NCI-H1417 (cell line): ENCODE measurements at regions not wholly inside any gene's neighbourhood (a gene's known extent, or its start where the extent isn't known, plus 50 kb on each side); places are given as distances from the start of the nearest gene placed in this dataset.
A peak's percentile ranks its signal among the peaks of the same experiment; 100 is the strongest.

Experiments used
- DNase-seq, 3 experiments: peaks; one replicate each; lab custom pipeline; 2025; lab: John Stamatoyannopoulos, UW

DNA sequence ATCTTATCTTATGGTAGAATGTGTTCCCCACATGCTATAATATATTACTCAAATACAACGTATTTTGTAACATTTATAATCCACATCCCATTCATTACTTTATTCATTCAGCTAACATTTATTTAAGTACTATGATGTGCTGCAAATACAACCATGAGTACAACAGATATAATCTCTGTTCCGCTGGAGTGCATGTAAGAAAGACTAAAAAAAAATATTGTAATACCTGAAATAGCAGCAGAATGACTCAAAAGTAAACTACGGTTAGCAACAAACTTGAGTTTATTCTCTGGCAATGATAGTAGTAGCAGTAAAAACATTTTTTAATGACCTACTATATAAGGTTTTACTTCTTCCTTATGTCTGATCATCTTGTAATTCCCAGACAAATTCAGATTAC, 1776.3 kb downstream of the STIM2 start:
- no peak for DNase-seq

DNA sequence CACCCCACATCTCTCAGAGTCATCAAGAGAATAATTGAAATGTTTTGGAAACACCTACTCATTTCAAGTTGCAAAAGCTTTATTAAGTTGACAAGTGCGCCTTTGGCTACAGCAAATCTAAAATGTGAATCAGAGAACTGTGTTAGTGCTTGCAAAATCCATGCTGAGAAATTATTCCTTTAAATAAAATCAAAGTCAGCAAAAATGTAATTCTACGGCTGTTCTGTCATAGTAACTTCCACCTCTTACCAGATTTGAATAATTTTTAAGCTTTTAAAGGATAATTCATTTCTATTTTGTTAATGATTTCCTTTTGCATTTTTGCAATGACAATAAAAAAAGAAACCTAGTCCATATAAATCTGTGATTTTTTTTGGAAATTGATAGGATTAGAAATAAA, 1779.1 kb downstream of the STIM2 start:
- DNase-seq, result no peak

DNA sequence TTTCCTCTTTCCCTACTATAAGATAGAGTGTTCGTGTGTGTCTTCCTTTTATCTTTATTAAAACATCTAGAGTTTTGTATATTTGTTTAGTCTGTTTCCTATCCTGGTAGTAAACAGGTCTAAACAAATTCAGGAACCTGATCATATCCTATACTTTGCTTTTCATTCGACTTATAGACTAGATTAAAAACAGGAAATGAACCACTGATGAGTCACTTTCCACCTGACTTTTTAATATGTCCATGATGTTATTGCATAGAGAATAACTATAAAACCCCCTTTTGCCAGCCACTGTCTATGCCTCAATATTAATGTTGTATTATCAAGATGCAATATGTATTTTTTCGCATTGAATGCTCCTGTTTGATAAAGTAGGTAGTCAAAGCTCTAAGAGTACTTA, 1794.0 kb downstream of the STIM2 start:
- no peak for DNase-seq

DNA sequence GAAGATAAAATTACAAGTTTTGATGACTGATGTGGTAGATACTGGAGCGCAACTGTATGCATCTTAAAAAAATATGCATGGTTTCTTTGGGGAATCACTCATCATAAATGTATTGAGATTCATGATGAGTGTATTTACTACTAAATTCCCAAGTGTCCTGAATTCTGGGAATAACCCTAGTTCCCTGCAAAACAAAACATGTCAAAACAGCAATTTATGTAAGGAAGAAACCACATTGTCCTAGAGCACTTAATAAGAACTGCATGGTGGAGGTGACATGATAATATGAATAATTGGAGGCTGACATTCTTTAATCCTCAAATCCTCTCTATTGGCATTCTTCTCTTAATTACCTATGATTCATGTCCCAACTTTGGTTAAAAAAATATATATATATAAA, 1804.7 kb downstream of the STIM2 start:
- DNase-seq, result no peak

DNA sequence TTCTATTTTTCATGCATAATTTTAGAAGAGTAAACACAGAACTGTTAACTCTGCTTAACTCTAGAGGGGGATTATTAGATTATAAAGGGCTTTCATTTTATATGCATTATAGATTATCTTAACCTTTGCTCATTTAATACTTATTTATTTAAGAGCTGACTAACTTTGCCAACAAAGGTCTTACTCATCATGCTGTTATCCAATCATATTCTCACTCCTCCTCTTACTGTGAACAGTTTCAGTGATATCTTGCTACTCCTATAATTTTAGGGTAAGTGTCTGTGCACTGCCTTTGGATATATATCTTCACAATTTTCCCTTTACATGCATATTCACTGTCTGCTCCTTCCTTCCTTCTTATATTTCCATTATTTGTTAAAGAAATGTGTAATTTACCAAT, 1814.9 kb downstream of the STIM2 start:
- DNase-seq, result no peak

DNA sequence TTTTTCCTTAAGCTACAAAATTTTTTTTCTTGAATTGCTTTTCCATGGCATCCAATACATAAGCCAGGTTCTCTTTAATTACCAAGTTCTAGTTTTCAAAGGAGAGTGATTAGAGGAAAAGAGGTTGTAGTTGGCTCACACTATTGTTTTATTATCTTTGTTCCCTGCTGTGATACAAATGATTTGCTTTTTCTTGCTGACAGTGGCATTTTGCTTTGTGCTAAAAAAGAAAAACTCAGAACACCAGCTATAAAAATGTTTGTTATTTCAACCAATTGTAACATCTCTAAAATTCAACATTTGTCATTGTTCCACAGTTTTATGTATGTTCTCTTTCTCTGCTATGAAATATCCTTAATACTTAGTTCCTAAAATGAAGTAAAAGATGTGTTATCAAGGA, 1817.2 kb downstream of the STIM2 start:
- DNase-seq, result peak in 1 of 3 experiments; percentile 21

DNA sequence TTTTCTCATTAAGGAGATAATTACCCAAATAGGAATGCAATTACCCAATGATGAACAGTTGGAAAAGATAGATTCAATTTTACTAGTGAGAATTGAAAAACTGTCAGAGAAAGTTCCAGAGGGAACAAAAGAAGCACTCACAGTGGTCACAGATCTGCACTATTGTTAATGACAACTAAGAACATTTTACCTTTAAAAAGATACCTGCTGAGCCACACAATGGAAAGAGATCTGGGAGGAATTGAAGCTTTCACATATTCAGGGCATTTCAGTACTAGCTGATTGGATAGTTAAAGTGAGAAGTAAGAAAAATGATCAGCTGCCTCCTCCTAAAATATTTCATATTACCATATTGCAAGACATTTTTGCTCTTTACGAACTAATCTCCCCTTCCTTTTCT, 1822.2 kb downstream of the STIM2 start:
- peak in 1 of 3 experiments; percentile 28 for DNase-seq

DNA sequence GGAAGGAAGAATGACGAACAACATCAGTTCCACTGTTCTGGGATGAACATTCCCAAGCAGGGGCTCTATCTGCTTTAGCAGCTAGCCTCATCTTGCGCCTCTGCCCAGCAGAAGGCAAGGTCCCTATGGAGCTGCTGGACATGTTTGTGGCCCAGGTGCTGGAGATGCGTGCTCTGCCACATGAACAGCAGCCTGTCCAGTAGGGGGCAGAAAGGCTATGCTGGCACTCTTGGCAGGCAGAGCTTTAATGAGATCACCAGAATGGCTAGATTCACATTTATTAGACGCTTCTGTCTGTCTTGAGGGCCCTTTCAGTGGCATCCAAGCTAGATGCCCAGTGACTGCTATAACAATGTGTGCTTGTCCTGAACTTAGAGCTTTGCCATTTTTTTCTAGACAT, 1826.0 kb downstream of the STIM2 start:
- DNase-seq, result peak; percentile 11 to 54 (median 18)

DNA sequence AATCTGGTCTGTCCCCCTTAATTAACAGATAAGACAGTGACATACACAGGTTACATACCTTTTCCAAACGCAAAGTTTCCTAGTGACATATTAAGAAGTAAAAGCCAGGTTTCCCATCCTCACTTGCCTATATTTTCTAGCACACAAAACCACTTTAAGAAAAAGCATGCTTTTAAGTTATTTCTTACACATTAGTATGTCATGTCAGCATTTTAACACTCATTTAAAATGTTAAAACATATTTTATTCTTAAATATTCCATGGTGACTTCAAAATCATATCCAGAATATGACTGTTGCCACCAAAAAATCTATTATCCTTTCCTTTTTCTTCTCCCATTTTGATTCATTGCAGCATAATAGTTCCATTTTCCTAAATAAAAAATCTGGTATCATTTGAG, 1830.2 kb downstream of the STIM2 start:
- no peak for DNase-seq

DNA sequence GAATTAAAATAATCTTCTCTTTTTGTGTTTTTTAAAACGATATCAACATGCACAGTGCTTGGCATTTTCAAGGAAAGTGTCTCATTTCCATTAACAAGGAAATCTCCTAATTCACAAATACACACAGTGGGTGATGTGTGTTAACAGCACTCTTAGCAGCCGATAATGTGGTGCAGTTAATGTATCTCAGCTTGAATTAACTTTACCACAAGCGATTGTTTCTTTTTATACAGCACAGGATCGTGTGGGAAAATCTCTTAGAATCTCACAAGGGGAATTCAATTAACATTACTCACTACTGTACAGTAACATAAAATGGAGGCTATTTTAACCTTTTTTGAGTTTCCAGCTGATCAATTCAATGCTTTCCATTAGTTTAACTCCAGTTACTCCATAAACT, 1841.9 kb downstream of the STIM2 start:
- peak in 1 of 3 experiments; percentile 8 for DNase-seq

DNA sequence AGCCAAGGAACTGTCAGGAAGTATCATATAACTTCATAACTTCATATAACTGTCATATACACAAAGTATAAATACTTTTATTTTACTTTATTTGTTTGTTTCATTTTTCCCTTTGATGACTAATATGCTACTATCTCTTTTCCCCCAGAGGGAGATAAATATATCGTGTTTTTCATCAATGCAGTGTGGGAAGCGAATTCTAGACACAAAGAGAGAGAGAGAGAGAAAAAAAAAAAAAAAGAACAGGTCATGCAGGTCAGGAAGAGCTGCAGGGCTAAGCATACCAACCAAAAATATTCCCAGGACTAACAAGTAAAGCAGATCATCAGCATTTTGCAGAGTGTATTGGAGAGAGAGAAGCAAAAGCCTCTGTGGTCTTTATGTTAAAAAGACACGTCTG, 1849.2 kb downstream of the STIM2 start:
- DNase-seq, result no peak

DNA sequence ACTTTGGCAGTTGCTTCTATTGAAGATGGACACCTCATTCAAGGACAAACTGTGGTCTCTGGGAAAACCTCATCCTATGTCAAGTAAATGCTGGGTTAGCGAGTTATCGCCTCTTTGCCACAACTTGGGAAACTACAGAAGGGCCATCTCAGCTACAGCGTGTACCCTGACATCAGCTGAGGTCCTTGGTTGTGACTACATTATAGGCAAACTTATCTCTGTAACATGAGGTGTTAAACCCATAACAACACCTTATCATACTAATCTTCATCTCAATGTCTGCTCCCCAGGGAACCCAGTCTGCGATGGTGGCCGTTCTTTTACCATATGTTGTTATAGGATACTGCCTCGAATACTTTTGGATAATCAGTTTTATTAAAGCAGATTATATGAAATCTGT, 1862.7 kb downstream of the STIM2 start:
- DNase-seq, result no peak

DNA sequence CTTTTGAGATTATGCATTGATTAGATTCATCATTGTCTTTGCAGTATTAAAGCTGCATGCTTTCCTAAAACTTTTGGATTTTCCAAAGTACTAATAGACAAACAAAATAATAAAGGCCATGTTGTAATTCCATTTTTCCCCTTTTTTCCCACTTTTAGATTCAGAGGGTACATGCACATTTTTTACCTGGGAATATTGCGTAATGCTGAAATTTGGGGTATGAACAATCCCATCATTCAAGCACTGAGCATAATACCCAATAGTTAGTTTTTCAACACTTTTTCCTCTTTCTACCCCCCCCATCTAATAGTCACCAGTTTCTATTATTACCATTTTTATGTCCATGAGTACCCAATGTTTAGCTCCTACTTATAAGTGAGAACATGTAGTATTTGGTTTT, 1863.6 kb downstream of the STIM2 start:
- no peak for DNase-seq

DNA sequence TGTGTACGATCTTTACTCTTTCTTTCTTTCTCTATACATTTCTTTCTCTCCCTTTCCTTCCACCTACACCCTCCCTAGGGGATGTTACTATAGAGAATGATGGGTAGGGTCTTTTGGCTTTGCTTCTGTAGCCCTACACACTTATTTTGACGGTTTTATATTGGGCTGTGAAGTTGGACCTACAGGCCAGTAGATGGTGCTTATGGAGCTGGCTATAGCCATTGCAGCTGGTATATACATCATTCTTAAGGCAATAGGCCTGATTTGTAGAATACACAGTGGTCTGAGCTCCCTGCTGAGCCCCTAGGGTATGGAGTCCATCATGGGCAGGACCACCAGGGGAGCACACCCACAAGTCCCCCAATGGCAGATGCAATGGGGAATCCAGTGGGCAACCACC, 1869.7 kb downstream of the STIM2 start:
- DNase-seq, result no peak

DNA sequence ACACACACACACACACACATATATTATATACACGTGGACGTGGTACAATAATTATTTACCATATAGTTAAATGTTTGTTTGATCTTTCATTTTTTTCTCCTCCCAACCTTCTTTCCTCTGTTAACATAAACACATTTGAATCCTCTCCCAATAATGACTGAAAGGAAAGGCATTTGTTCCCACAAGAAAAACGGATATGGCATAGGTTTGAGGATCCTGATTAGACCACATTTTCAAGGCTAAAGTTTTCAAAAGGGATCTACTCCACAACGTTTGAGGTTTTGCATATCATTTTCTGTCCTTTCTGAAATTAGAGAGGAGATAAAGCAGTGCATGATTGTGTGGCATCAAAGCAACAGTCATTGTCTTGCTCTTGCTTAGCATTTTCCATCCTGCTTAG, 1883.4 kb downstream of the STIM2 start:
- DNase-seq, result no peak

DNA sequence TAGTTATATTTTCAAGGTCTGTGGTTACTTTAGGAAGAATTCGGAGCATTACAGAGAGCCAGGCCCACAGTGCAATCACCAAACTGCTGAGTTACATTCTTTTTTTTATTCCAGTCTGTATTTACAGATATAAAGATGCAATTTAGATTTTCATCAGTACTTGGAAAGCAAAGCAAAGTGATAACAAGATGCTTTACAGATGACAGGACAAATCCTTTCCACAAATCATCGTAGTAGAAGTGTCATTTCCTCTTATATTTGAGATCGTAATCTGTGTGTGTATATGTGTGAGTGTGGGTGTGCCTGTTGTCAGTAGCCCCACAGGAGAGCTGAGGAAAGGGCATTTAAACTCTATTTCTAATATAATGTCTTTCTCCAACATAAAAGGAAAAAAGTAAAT, 1893.7 kb downstream of the STIM2 start:
- no peak for DNase-seq

DNA sequence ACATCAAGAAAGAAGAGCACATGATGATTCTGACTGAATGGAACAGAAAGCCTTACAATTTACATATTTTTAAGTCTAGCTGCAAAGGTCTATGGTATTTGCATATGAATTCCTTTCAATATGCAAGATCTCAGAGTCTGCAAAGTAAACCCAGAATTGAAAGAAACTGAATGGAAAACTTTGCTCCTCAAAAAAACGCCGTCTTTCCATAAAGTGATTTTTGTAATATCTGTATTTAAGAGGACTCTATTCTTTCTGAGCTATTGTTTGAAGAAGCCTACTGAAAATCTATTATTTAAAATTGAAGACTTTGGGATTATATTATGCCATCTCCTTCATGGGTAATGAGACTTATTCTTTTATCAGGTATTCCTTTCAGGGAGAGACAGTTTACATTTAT, 1894.4 kb downstream of the STIM2 start:
- DNase-seq, result no peak

DNA sequence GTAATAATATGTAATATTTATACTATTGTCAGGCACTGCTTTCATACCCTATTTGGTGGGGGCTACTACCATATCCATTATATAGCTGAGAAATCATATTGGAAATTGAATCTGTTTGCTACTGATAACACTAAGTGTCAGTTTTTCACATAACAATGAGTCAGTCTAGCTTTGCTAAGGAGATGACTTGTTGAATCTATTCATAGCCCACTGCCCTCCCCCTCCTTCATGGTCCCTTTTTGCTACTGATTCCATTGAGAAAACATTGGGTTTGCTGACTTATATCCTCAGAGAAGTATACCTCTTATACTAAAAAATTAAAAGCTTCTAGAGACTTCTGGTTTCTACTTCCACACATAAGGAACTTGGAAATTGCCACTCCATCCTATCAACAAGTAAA, 1898.4 kb downstream of the STIM2 start:
- no peak for DNase-seq

DNA sequence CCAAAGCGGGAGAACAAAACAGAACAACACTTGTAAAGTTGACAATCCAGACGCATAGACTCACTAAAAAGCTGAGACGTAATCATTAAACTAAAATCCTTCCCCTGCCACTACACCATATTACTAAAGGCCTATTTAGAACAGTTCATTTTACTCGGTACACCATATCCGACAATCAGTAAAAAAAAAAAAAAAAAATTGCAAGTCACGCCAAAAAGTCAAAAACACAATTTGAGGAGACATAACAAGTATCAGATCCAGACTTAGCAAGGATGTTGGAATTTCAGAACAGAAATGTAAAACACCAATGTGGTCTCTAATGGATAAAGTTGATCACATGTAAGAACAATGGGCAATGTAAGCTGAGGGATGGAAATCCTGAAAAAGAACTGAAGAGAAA, 1899.4 kb downstream of the STIM2 start:
- no peak for DNase-seq

DNA sequence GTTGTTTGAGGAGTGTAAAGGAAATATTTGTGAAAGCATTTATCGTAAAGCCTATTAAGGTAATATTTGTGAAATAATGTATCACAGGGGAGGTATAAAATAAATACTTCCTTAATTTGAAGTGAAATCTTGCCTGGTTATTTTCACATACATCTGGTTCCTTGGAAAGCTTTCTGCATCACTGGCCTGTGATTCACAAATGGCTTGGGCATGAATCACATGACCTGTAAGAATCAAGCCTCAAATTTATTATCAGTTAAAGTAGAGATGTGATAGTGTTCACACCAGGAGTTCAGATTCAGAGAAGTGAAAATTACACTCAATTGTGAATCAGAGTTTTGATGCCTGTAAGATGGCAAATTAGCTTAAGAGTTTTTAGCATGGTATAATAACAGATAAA, 1911.4 kb downstream of the STIM2 start:
- DNase-seq, result no peak

DNA sequence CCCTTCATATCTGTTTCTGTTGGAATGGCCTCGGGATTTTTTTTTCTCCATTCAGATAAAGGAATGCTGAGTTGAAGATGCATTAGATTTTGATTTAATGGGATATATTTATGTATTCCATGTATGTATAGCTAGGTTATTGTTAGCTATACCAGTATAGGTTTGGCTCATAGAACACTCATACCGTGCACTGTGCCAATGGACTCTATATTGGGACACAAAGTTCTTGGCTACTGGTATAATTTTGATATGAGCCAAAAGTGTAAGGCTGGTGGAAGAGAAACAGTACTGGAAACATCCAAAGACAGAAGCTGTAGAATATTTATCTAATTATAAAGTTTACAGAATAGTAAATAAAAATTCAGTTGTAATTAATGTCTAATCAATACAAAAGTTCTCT, 1912.1 kb downstream of the STIM2 start:
- DNase-seq, result no peak

DNA sequence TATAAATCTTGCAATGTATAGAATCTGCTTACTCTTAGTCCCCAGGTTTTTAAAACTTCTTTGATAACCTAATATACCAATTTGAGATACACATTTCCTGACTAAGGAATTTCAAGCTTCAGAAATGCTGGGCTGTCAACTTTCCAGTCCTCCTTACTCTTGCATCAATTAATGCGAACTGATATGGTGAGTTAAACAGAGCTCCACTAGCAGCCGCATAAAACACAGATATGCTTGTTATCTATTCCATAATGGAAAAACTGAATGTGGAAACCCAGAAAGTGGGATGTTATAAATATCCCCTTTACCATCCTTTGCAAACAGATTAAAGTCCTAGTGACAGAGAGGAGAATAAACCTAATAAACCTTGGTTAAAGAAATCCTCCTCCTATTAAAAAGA, 1913.7 kb downstream of the STIM2 start:
- no peak for DNase-seq

DNA sequence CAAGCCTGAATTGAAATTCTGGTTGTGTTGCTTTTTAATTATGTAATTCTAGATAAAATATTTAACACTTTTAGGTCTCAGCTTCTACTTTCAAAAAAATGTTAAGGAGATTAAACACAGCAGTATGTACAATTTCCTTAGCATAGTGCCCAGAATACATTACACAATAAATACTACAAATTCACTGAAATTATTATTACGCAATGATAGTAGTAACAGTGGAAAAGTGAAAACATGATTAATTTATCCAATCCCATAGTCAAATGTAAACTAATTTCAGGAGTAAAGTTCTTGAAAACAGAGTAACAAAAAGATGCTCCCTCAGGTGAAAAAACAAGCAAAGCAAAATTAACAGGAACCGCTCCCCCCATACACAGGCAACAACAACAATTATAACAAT, 1915.4 kb downstream of the STIM2 start:
- no peak for DNase-seq

DNA sequence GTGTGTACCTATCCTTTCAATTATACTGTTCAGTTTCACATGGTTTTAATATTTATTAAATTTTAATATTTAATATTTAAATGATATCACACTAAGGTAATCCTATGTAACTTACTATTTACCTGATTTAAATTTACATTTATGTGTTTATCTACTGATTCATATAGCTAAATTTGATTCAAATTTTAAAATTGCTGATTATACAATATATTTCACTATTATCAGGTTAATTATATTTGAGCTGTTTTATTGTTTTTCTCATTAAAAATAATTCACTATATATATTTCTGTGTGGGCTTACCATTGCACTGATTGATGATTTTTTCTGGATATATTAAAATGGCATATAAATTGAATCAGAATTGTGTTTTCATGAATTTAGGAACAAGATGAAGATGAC, 1923.5 kb downstream of the STIM2 start:
- no peak for DNase-seq

DNA sequence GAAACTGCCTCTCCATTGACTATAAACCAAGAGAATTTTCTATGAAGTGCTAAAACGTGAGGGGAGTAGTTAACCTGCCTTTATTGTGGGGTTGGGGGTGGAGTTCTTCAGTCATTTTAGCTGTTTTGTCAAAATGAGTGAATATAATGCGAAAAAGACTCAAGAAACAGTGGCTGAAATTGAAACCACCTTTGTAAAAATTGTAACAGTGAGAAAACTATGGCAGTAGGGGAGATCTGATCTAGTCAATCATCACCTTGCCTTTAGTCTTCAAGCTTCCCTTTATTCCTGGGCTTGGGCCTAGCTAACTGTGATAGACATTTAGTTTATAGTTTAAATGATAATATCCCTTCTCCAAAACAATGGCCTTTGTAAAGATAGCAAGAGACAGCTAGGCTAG, 1927.3 kb downstream of the STIM2 start:
- DNase-seq, result no peak
